Tibial nerve (tissue), 3 donors: ENCODE measurements at regions not wholly inside any gene's neighbourhood (a gene's known extent, or its start where the extent isn't known, plus 50 kb on each side); places are given as distances from the start of the nearest gene placed in this dataset.

Experiments used
- POLR2A ChIP-seq, 2 donors: fragments of 450-650 bp; IDR thresholded peaks; one replicate each; pipeline ENCODE4 v1.6.1; 2017; ENCODE audit warnings: antibody characterized with exemption in 2 of 2, mild to moderate bottlenecking in 2 of 2, moderate library complexity in 2 of 2
- TF ChIP-seq, protein P1 (sequence below), 5 experiments: fragments of 200-600 bp in 3 of 5; fragments of 450-650 bp in 2 of 5; sonication (generic) in 3 of 5; IDR thresholded peaks; one replicate each; pipeline ENCODE4 v1.5.1; 2016 to 2019; ENCODE audit warnings: antibody characterized with exemption in 5 of 5, mild to moderate bottlenecking in 3 of 5, moderate library complexity in 2 of 5

DNA sequence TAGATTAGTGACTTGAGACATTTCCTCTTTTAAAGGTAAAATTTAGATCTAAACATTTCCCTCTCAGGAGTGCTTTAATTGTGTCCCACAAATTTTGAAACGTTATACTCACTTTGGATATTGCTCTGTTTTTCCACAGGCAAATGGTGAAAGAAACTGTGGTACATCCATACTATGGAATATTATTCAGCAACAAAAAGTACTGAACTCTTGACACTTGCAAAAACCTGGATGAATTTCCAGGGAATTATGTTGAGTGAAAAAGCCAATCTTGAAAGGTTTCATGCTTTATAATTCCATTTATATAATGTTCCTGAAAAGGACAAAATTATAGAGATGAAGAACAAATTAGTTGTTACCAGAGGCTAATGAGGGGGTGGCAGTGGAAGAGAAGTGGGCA is 153.3 kb upstream of the SVIL start:
- TF ChIP-seq POLR2A (IDR thresholded peaks at IDR 0.05), result no peak
- TF ChIP-seq, protein P1, sequence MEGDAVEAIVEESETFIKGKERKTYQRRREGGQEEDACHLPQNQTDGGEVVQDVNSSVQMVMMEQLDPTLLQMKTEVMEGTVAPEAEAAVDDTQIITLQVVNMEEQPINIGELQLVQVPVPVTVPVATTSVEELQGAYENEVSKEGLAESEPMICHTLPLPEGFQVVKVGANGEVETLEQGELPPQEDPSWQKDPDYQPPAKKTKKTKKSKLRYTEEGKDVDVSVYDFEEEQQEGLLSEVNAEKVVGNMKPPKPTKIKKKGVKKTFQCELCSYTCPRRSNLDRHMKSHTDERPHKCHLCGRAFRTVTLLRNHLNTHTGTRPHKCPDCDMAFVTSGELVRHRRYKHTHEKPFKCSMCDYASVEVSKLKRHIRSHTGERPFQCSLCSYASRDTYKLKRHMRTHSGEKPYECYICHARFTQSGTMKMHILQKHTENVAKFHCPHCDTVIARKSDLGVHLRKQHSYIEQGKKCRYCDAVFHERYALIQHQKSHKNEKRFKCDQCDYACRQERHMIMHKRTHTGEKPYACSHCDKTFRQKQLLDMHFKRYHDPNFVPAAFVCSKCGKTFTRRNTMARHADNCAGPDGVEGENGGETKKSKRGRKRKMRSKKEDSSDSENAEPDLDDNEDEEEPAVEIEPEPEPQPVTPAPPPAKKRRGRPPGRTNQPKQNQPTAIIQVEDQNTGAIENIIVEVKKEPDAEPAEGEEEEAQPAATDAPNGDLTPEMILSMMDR (IDR thresholded peaks at IDR 0.05), result no peak
